Smooth muscle cell (in vitro differentiated cells): ENCODE measurements at regions not wholly inside any gene's neighbourhood (a gene's known extent, or its start where the extent isn't known, plus 50 kb on each side); places are given as distances from the start of the nearest gene placed in this dataset.

ENCODE experiments used
- DNase-seq: peaks from one replicate; lab custom pipeline; 2025; ENCODE audit not compliant: unreplicated experiment; lab: John Stamatoyannopoulos, UW
- H2AFZ ChIP-seq: fragments of 200-600 bp; sonication (generic); 2 replicates; pipeline ENCODE4 v1.6.0; 2016; ENCODE audit warnings: antibody characterized with exemption, low read depth, mild to moderate bottlenecking
- H3F3A ChIP-seq: fragments of 200-600 bp; sonication (generic); 2 replicates; pipeline ENCODE4 v1.6.0; 2017; ENCODE audit warnings: antibody characterized with exemption, low read depth
- H3K27ac ChIP-seq: fragments of 200-600 bp; sonication (generic); 2 replicates; pipeline ENCODE4 v1.5.1; 2016; ENCODE audit warnings: low read depth, mild to moderate bottlenecking
- H3K27me3 ChIP-seq: fragments of 200-600 bp; sonication (generic); 2 replicates; pipeline ENCODE4 v1.6.1; 2016; ENCODE audit warnings: low read depth, mild to moderate bottlenecking
- H3K36me3 ChIP-seq: fragments of 200-600 bp; sonication (generic); 2 replicates; pipeline ENCODE4 v1.5.1; 2016; ENCODE audit warnings: low read depth
- H3K4me1 ChIP-seq: fragments of 200-600 bp; sonication (generic); 2 replicates; pipeline ENCODE4 v1.5.1; 2016; ENCODE audit warnings: low read depth
- H3K4me2 ChIP-seq: fragments of 200-600 bp; sonication (generic); 2 replicates; pipeline ENCODE4 v1.6.0; 2016; ENCODE audit warnings: mild to moderate bottlenecking
- H3K4me3 ChIP-seq: fragments of 200-600 bp; sonication (generic); 2 replicates; pipeline ENCODE4 v1.5.1; 2016; ENCODE audit warnings: mild to moderate bottlenecking
- H3K79me2 ChIP-seq: fragments of 200-600 bp; sonication (generic); 2 replicates; pipeline ENCODE4 v1.6.0; 2016; ENCODE audit warnings: low read depth, mild to moderate bottlenecking
- H3K9ac ChIP-seq: fragments of 200-600 bp; sonication (generic); 2 replicates; pipeline ENCODE4 v1.6.0; 2016; ENCODE audit warnings: low read depth
- H3K9me3 ChIP-seq: fragments of 200-600 bp; sonication (generic); replicated peaks from 2 replicates; pipeline ENCODE4 v1.5.1; 2016; ENCODE audit warnings: low read depth
- H4K20me1 ChIP-seq: fragments of 200-600 bp; sonication (generic); 2 replicates; pipeline ENCODE4 v1.6.0; 2016; ENCODE audit warnings: low read depth
- CTCF ChIP-seq: fragments of 200-600 bp; sonication (generic); IDR thresholded peaks from 2 replicates; pipeline ENCODE4 v1.5.1; 2017; ENCODE audit warnings: borderline replicate concordance, mild to moderate bottlenecking, antibody characterized with exemption; ENCODE audit not compliant: insufficient read depth, poor library complexity, severe bottlenecking
- WGBS: methylation state at CpG from one replicate; pipeline ENCODE4 v1.1.7; 2016; ENCODE audit warnings: low lambda C conversion rate; 5-methylcytosine and 5-hydroxymethylcytosine counted together

- no peak overlapping the region for H3K4me2 ChIP-seq
- H3K9ac ChIP-seq: no peak overlapping the region
- H4K20me1 ChIP-seq: no peaks in the 10 kb centered on the region
- DNase-seq: no peak
- H3K4me3 ChIP-seq: no peak overlapping the region
- no peaks in the 10 kb centered on the region for H3K4me1 ChIP-seq
- no peaks in the 10 kb centered on the region for H3K79me2 ChIP-seq
- H2AFZ ChIP-seq: no peak overlapping the region
- no peaks in the 10 kb centered on the region for H3K36me3 ChIP-seq
- H3F3A ChIP-seq: no peaks in the 10 kb centered on the region
- H3K27ac ChIP-seq: no peak overlapping the region
- peaks cover 8% of the 10 kb centered on the region for H3K27me3 ChIP-seq
- H3K9me3 ChIP-seq: no peaks in the 10 kb centered on the region
- TF ChIP-seq CTCF: no peak
Observed at GRCh38 chr14:98748966-98749365, 523.0 kb downstream of the BCL11B start.

- Histone ChIP-seq H4K20me1 (no peaks in the 10 kb centered on the region), H3K27me3 (peaks cover 8% of the 10 kb centered on the region), H3F3A (no peaks in the 10 kb centered on the region), H3K27ac (no peak overlapping the region), H2AFZ (no peak overlapping the region), H3K4me3 (no peak overlapping the region), H3K4me1 (no peaks in the 10 kb centered on the region), H3K36me3 (no peaks in the 10 kb centered on the region), H3K4me2 (no peak overlapping the region), H3K9ac (no peak overlapping the region), H3K9me3 (no peaks in the 10 kb centered on the region), H3K79me2 (no peaks in the 10 kb centered on the region)
- DNase-seq: no peak
- no peak for TF ChIP-seq CTCF
- 96% methylated on average over 2 of the region's 2 CpGs for WGBS
Observed at GRCh38 chr14:98751110-98751509, 520.9 kb downstream of the BCL11B start.

- Histone ChIP-seq H3F3A (no peaks in the 10 kb centered on the region), H3K36me3 (no peaks in the 10 kb centered on the region), H3K4me2 (no peak overlapping the region), H3K9ac (no peak overlapping the region), H2AFZ (no peak overlapping the region), H3K27ac (no peak overlapping the region), H3K4me1 (no peaks in the 10 kb centered on the region), H3K4me3 (no peak overlapping the region), H3K27me3 (peaks cover 3% of the 10 kb centered on the region), H3K79me2 (no peaks in the 10 kb centered on the region), H3K9me3 (no peaks in the 10 kb centered on the region), H4K20me1 (no peaks in the 10 kb centered on the region)
- no peak for TF ChIP-seq CTCF
- no peak for DNase-seq
- 100% methylated on average over 1 of the region's 1 CpG for WGBS
Observed at GRCh38 chr14:98752660-98753059, 519.3 kb downstream of the BCL11B start.

GRCh38 chr14:98754343-98755020, 517.5 kb downstream of the BCL11B start:
- no peak for DNase-seq
- no peaks in the 10 kb centered on the region for H3K27me3 ChIP-seq
- H3K9ac ChIP-seq: no peak overlapping the region
- no peak overlapping the region for H3K4me3 ChIP-seq
- H3K79me2 ChIP-seq: no peaks in the 10 kb centered on the region
- H3K27ac ChIP-seq: no peak overlapping the region
- TF ChIP-seq CTCF: no peak
- no peaks in the 10 kb centered on the region for H3F3A ChIP-seq
- 68% methylated on average over 2 of the region's 2 CpGs for WGBS
- no peaks in the 10 kb centered on the region for H3K9me3 ChIP-seq
- H3K36me3 ChIP-seq: no peaks in the 10 kb centered on the region
- no peaks in the 10 kb centered on the region for H3K4me1 ChIP-seq
- no peaks in the 10 kb centered on the region for H4K20me1 ChIP-seq
- H2AFZ ChIP-seq: no peak overlapping the region
- H3K4me2 ChIP-seq: no peak overlapping the region
